ENCODE measurements at regions not wholly inside any gene's neighbourhood (a gene's known extent, or its start where the extent isn't known, plus 50 kb on each side); places are given as distances from the start of the nearest gene placed in this dataset.

- H3K4me1 ChIP-seq, result no peaks in the 10 kb centered on the region
- H3K9me3 ChIP-seq, result peaks cover 0 to 3% (median 0%) of the 10 kb centered on the region in 4 donors
- intact Hi-C loops (cut with DNase I), result no loop called here
- peaks cover 0 to 31% (median 6%) of the 10 kb centered on the region in 3 donors for H3K27me3 ChIP-seq
- WGBS, 2 donors, result 70 to 71% methylated on average over 5 of the region's 5 CpGs
- no peak overlapping the region for H3K4me3 ChIP-seq
- no peak overlapping the region for H3K27ac ChIP-seq
- no peaks in the 10 kb centered on the region for H3K36me3 ChIP-seq
- DNase-seq, result peak; percentile 20
- TF ChIP-seq EP300 (IDR thresholded peaks at IDR 0.05), result no peak
- TF ChIP-seq CTCF (IDR thresholded peaks at IDR 0.05), result no peak
- TF ChIP-seq POLR2A (IDR thresholded peaks at IDR 0.05), result no peak
- no peak for TF ChIP-seq POLR2AphosphoS5 (IDR thresholded peaks at IDR 0.05)
Measured at GRCh38 chr17:74117999-74118421, 85.5 kb upstream of the RPL38 start.

- 60 to 67% methylated on average over 8 of the region's 8 CpGs for WGBS, 2 donors
- peaks cover 0 to 26% (median 2%) of the 10 kb centered on the region in 3 donors for H3K27me3 ChIP-seq
- DNase-seq, result peak; percentile 32
Measured at GRCh38 chr17:74118504-74118903, 85.0 kb upstream of the RPL38 start.

GRCh38 chr17:74119049-74119580 lies 84.4 kb upstream of the RPL38 start:
- H3K4me3 ChIP-seq, result no peak overlapping the region
- 91 to 92% methylated on average over 16 of the region's 16 CpGs for WGBS, 2 donors
- no peak for TF ChIP-seq POLR2AphosphoS5 (IDR thresholded peaks at IDR 0.05)
- no peak for TF ChIP-seq EP300 (IDR thresholded peaks at IDR 0.05)
- no peak for TF ChIP-seq CTCF (IDR thresholded peaks at IDR 0.05)
- no peak for TF ChIP-seq POLR2A (IDR thresholded peaks at IDR 0.05)
- no peak overlapping the region for H3K27ac ChIP-seq
- H3K4me1 ChIP-seq, result no peaks in the 10 kb centered on the region
- H3K9me3 ChIP-seq, result peaks cover 0 to 3% (median 0%) of the 10 kb centered on the region in 4 donors
- peak; percentile 29 for DNase-seq
- H3K36me3 ChIP-seq, result no peaks in the 10 kb centered on the region
- intact Hi-C loops (cut with DNase I), result no loop called here
- H3K27me3 ChIP-seq, result peaks cover 0 to 20% (median 0%) of the 10 kb centered on the region in 3 donors

More at GRCh38 chr17:74118504-74118903, 85.0 kb upstream of the RPL38 start:
- H3K4me1 ChIP-seq, result no peaks in the 10 kb centered on the region
- intact Hi-C loops (cut with DNase I), result no loop called here
- TF ChIP-seq POLR2A (IDR thresholded peaks at IDR 0.05) (no peak), POLR2AphosphoS5 (IDR thresholded peaks at IDR 0.05) (no peak), EP300 (IDR thresholded peaks at IDR 0.05) (no peak), CTCF (IDR thresholded peaks at IDR 0.05) (no peak)
- H3K36me3 ChIP-seq, result no peaks in the 10 kb centered on the region
- H3K9me3 ChIP-seq, result peaks cover 0 to 3% (median 0%) of the 10 kb centered on the region in 4 donors
- no peak overlapping the region for H3K4me3 ChIP-seq
- no peak overlapping the region for H3K27ac ChIP-seq

GRCh38 chr17:74119965-74120364 lies 83.5 kb upstream of the RPL38 start:
- peaks cover 0 to 12% (median 0%) of the 10 kb centered on the region in 3 donors for H3K27me3 ChIP-seq
- WGBS, 2 donors, result 89 to 92% methylated on average over 4 of the region's 4 CpGs
- no peak for TF ChIP-seq EP300 (IDR thresholded peaks at IDR 0.05)
- no peak for TF ChIP-seq POLR2AphosphoS5 (IDR thresholded peaks at IDR 0.05)
- no peak for TF ChIP-seq CTCF (IDR thresholded peaks at IDR 0.05)
- no peak for TF ChIP-seq POLR2A (IDR thresholded peaks at IDR 0.05)

GRCh38 chr17:74123350-74123749 lies 80.1 kb upstream of the RPL38 start:
- peaks cover 0 to 12% (median 0%) of the 10 kb centered on the region in 3 donors for H3K27me3 ChIP-seq
- DNase-seq, result no peak
- intact Hi-C loops (cut with DNase I), result no loop called here

More at GRCh38 chr17:74119965-74120364, 83.5 kb upstream of the RPL38 start:
- Histone ChIP-seq H3K27ac (no peak overlapping the region), H3K4me1 (no peaks in the 10 kb centered on the region), H3K4me3 (no peak overlapping the region), H3K9me3 (peaks cover 0 to 3% (median 0%) of the 10 kb centered on the region in 4 donors), H3K36me3 (no peaks in the 10 kb centered on the region)
- intact Hi-C loops (cut with DNase I), result no loop called here
- DNase-seq, result no peak

More at GRCh38 chr17:74123350-74123749, 80.1 kb upstream of the RPL38 start:
- peaks cover 0 to 3% (median 0%) of the 10 kb centered on the region in 4 donors for H3K9me3 ChIP-seq
- no peaks in the 10 kb centered on the region for H3K4me1 ChIP-seq
- no peak overlapping the region for H3K4me3 ChIP-seq
- no peaks in the 10 kb centered on the region for H3K36me3 ChIP-seq
- TF ChIP-seq EP300 (IDR thresholded peaks at IDR 0.05) (no peak), CTCF (IDR thresholded peaks at IDR 0.05) (no peak)
- no peak overlapping the region for H3K27ac ChIP-seq
